Prostate gland (tissue), 2 donors: ENCODE measurements at regions not wholly inside any gene's neighbourhood (a gene's known extent, or its start where the extent isn't known, plus 50 kb on each side); places are given as distances from the start of the nearest gene placed in this dataset.
"Not testable (repeated sequence)": the region's sequence is repeated elsewhere in the genome, so short reads cannot be mapped to it uniquely, and the experiment has no call there.

Experiments
- DNase-seq: peaks from one replicate; pipeline ENCODE4 v3.0.0-alpha.2; 2019; ENCODE audit warnings: low spot score
- H3K27ac ChIP-seq, 2 donors: fragments of 200-600 bp; sonication (generic); 2 replicates each; pipeline ENCODE4 v1.5.1; 2017 to 2019
- H3K27me3 ChIP-seq: fragments of 200-600 bp; sonication (generic); replicated peaks from 2 replicates; pipeline ENCODE4 v1.5.1; 2019; ENCODE audit not compliant: insufficient read depth
- H3K36me3 ChIP-seq, 2 donors: fragments of 200-600 bp; sonication (generic); 1 replicate in 1 of 2; 2 replicates in 1 of 2; pipeline versions ENCODE4 v1.5.1 to v1.8.1; 2017 to 2019
- H3K4me1 ChIP-seq: fragments of 200-600 bp; sonication (generic); replicated peaks from 2 replicates; pipeline ENCODE4 v1.5.1; 2019
- H3K4me3 ChIP-seq, 2 donors: fragments of 200-600 bp; sonication (generic); 2 replicates each; pipeline ENCODE4 v1.5.1; 2017 to 2019
- H3K9me3 ChIP-seq: fragments of 200-600 bp; sonication (generic); 2 replicates; pipeline ENCODE4 v1.5.1; 2017
- POLR2A ChIP-seq: fragments of 450-650 bp; IDR thresholded peaks from one replicate; pipeline ENCODE4 v1.6.1; 2016; ENCODE audit warnings: antibody characterized with exemption, mild to moderate bottlenecking
- POLR2AphosphoS5 ChIP-seq: sonication (generic); formaldehyde crosslinking; IDR thresholded peaks from one replicate; pipeline ENCODE4 v1.6.1; 2017; ENCODE audit warnings: antibody characterized with exemption
- WGBS: methylation state at CpG from one replicate; pipeline ENCODE4 v1.1.5; 2018; 5-methylcytosine and 5-hydroxymethylcytosine counted together
- intact Hi-C: fragments of 100-400 bp; cut with DNase I; formaldehyde crosslinking; loops from one replicate; pipeline ENCODE4 v1.14.2; 2022
- TF ChIP-seq, protein P1 (sequence below), 4 experiments: fragments of 200-600 bp in 2 of 4; fragments of 450-650 bp in 2 of 4; sonication (generic) in 2 of 4; IDR thresholded peaks; 1 replicate in 3 of 4; 2 replicates in 1 of 4; pipeline ENCODE4 v1.5.1; 2016 to 2019; ENCODE audit warnings: antibody characterized with exemption in 4 of 4, mild to moderate bottlenecking in 2 of 4, moderate library complexity in 2 of 4

DNA sequence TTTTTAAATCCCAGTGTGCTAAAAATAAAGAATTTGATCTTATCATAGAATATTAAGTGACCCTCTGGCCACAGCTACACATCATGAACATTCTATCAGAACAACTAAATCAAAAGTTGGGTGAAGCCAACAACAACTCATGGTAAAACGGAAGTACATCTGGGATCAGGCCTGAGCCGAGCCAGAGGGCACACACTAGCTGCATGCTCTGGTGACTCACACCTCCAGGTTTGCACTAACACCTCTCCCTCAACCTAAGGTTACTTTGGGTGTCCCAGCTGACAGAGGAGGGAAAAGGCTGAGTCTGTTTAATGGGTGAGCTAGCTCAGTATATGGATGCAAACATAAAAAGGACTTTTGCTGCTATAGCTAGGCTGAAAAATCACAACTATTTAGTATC is 281.6 kb downstream of the HGF start:
- Histone ChIP-seq H3K9me3 (no peaks in the 10 kb centered on the region), H3K36me3 (no peaks in the 10 kb centered on the region), H3K4me1 (no peaks in the 10 kb centered on the region), H3K27me3 (peaks cover 3% of the 10 kb centered on the region), H3K4me3 (no peak overlapping the region), H3K27ac (no peak overlapping the region)
- DNase-seq = no peak
- intact Hi-C loops = loop anchor here (10.0 kb wide), 2 partner anchors 467 to 1237 kb away; no protein-coding TSS in a partner anchor
- WGBS = 85% methylated on average over 2 of the region's 2 CpGs
- no peak for TF ChIP-seq POLR2A
- TF ChIP-seq POLR2AphosphoS5 = no peak
- TF ChIP-seq, protein P1, sequence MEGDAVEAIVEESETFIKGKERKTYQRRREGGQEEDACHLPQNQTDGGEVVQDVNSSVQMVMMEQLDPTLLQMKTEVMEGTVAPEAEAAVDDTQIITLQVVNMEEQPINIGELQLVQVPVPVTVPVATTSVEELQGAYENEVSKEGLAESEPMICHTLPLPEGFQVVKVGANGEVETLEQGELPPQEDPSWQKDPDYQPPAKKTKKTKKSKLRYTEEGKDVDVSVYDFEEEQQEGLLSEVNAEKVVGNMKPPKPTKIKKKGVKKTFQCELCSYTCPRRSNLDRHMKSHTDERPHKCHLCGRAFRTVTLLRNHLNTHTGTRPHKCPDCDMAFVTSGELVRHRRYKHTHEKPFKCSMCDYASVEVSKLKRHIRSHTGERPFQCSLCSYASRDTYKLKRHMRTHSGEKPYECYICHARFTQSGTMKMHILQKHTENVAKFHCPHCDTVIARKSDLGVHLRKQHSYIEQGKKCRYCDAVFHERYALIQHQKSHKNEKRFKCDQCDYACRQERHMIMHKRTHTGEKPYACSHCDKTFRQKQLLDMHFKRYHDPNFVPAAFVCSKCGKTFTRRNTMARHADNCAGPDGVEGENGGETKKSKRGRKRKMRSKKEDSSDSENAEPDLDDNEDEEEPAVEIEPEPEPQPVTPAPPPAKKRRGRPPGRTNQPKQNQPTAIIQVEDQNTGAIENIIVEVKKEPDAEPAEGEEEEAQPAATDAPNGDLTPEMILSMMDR (IDR thresholded peaks at IDR 0.05) = no peak

DNA sequence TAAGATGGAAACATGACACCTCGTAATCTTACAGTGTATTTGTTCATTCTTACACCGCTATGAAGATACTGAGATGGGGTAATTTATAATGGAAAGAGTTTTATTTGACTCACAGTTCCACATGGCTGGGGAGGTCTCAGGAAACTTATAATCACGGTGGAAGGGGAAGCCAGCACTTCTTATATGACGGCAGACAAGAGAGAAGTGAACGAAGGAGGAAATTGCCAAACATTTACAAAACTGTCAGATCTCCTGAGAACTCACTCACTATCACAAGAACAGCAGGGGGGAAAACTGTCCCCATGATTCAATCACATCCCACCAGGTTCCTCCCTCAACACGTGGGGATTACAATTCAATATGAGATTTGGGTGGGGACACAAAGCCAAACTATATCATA is 282.3 kb downstream of the HGF start:
- TF ChIP-seq, protein P1 (IDR thresholded peaks at IDR 0.05) = no peak
- TF ChIP-seq POLR2A (no peak), POLR2AphosphoS5 (no peak)
- 61% methylated on average over 6 of the region's 6 CpGs for WGBS
- H3K9me3 ChIP-seq = no peaks in the 10 kb centered on the region
- H3K27me3 ChIP-seq = peaks cover 3% of the 10 kb centered on the region
- DNase-seq = no peak
- intact Hi-C loops = loop anchor here (10.0 kb wide), 2 partner anchors 467 to 1237 kb away; no protein-coding TSS in a partner anchor
- H3K36me3 ChIP-seq = no peaks in the 10 kb centered on the region
- H3K4me1 ChIP-seq = no peaks in the 10 kb centered on the region
- no peak overlapping the region for H3K4me3 ChIP-seq
- no peak overlapping the region for H3K27ac ChIP-seq

DNA sequence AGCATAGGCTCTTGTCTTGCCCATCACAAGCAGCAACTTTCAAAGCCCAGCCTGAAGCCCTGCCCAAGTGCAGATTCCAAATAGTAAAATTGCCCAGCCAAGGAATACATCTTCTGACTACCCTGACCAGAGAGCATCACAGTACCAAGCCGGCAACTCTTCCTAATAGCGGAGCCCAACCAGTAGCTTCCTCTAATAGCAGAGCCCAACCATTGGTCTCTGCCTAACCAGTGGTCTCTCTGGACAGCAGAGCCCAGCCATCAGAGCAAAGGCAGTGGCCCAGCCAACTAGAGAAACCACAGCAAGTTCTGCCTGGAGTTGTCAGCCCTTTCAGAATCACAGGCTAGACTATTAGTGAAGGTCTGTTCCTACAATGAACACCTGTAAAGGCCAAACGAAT is 285.6 kb downstream of the HGF start:
- intact Hi-C loops = loop anchor here (5.0 to 10.0 kb wide), 3 partner anchors 471 to 1241 kb away; no protein-coding TSS in a partner anchor
- Histone ChIP-seq H3K9me3 (no peaks in the 10 kb centered on the region), H3K4me3 (no peak overlapping the region), H3K4me1 (no peaks in the 10 kb centered on the region), H3K27me3 (peaks cover 3% of the 10 kb centered on the region), H3K27ac (no peak overlapping the region), H3K36me3 (no peaks in the 10 kb centered on the region)
- WGBS = 42% methylated on average over 3 of the region's 3 CpGs
- TF ChIP-seq POLR2AphosphoS5 (no peak), POLR2A (no peak)
- TF ChIP-seq, protein P1 (IDR thresholded peaks at IDR 0.05) = no peak
- DNase-seq = no peak

DNA sequence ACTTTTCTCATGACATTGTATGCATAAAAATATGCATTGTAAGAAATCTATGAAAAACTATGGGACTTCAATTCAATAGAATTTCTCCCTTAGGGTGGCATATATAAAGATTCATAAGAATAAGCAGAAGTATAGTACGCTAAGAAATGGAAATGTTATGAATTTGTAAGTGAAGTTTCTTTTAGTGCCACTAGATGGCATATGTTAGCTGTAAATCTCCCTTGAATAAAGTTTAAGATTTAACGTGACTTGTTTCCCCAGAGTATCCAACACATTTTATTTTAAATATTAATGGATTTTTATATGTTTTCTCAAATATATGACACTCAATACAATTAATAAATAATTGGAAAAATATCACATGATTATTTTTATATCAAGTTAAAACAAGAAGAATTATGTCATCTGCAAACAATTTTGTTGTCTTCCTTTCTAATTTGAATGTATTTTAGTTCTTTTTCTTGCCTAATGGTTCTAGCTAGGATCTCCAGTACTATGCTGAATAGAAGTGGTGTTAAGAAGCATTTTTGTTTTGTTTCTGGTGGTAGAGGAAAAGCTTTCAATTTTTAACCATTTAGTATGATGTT is 287.2 kb downstream of the HGF start:
- no peak overlapping the region for H3K27ac ChIP-seq
- no peaks in the 10 kb centered on the region for H3K9me3 ChIP-seq
- no peak for DNase-seq
- 5% methylated on average over 2 of the region's 2 CpGs for WGBS
- no peaks in the 10 kb centered on the region for H3K36me3 ChIP-seq
- H3K4me3 ChIP-seq = no peak overlapping the region
- H3K4me1 ChIP-seq = no peaks in the 10 kb centered on the region
- TF ChIP-seq POLR2AphosphoS5 (no peak), POLR2A (no peak)
- TF ChIP-seq, protein P1 (IDR thresholded peaks at IDR 0.05) = peak in 3 of 4 experiments; percentile 65
- no peaks in the 10 kb centered on the region for H3K27me3 ChIP-seq
- intact Hi-C loops = loop anchor here (5.0 to 10.0 kb wide), 3 partner anchors 472 to 1242 kb away; no protein-coding TSS in a partner anchor

DNA sequence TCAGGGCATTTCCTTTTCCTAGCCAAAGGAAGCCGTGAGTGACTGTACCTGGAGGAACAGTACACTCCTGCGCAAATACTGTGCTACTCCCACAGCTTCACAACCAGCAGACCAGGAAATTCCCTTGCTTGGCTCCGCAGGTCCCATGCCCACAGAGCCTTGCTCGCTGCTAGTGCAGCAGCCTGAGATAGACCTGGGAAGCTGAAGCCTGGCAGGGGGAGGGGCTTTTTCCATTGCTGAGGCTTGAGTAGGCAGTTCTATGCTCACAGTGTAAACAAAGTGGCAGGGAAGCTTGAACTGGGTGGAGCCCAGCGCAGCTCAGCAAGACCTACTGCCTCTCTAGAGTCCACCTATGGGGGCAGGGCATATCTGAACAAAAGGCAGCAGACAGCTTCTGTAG is 291.2 kb downstream of the HGF start:
- H3K4me3 ChIP-seq = no peak overlapping the region
- H3K27me3 ChIP-seq = no peaks in the 10 kb centered on the region
- no peak for DNase-seq
- TF ChIP-seq, protein P1 (IDR thresholded peaks at IDR 0.05) = no peak
- TF ChIP-seq POLR2AphosphoS5 = no peak
- no peak for TF ChIP-seq POLR2A
- no peak overlapping the region for H3K27ac ChIP-seq
- H3K9me3 ChIP-seq = no peaks in the 10 kb centered on the region
- intact Hi-C loops = no loop called here
- no peaks in the 10 kb centered on the region for H3K36me3 ChIP-seq
- 85% methylated on average over 5 of the region's 5 CpGs for WGBS
- H3K4me1 ChIP-seq = no peaks in the 10 kb centered on the region

DNA sequence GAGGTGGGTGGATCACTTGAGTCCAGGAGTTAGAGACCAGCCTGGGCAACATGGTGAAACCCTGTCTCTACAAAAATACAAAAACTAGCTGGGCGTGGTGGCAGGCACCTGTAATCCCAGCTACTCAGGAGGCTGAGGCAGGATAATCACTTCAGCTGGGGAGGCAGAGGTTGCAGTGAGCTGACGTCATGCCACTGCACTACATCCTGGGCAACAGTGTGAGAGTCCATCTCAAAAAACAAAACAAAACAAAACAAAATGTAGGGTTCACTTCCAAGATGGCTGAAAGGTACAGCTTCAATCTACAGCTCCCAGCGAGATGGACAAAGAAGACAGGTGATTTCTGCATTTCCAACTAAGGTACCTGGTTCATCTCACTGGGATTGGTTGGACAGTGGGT is 291.6 kb downstream of the HGF start:
- WGBS = 90% methylated on average over 3 of the region's 3 CpGs
- DNase-seq, H3K9me3 ChIP-seq, H3K27ac ChIP-seq, H3K4me1 ChIP-seq, H3K4me3 ChIP-seq, intact Hi-C loops, H3K27me3 ChIP-seq, H3K36me3 ChIP-seq: not testable (repeated sequence)
